NT2/D1 (cell line): ENCODE measurements at regions not wholly inside any gene's neighbourhood (a gene's known extent, or its start where the extent isn't known, plus 50 kb on each side); places are given as distances from the start of the nearest gene placed in this dataset.

Experiments
- SUZ12 ChIP-seq: IDR thresholded peaks from 2 replicates; pipeline ENCODE4 v1.6.1; 2011; ENCODE audit not compliant: insufficient read length, insufficient read depth; ENCODE audit errors: extremely low read depth
- YY1 ChIP-seq: IDR thresholded peaks from 2 replicates; pipeline ENCODE4 v1.6.1; 2011; ENCODE audit not compliant: insufficient read length, insufficient read depth
- ZNF274 ChIP-seq: IDR thresholded peaks from 2 replicates; pipeline ENCODE4 v1.6.1; 2011; ENCODE audit warnings: mild to moderate bottlenecking, low read depth, low read length

DNA sequence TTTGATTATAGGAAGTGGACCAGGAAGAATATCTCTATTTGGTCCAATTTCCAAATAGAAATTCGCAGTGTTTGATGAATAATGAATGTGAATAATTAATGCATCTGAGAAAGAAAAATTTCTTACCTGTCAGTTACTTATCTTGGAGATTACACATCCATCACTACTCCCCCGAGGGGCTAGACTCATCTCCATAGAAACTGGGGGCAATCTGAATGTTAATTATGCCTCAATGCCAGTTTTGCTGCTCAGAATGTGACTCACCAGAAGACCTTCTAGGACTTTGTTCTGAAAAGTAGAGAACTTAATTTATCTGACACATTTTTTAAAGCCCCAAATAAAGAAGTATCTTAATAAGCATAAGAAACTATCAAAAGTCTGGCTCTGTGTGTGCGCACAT is 233.4 kb upstream of the NR4A3 start:
- TF ChIP-seq YY1 (no peak), SUZ12 (no peak), ZNF274 (no peak)
